ENCODE measurements at regions not wholly inside any gene's neighbourhood (a gene's known extent, or its start where the extent isn't known, plus 50 kb on each side); places are given as distances from the start of the nearest gene placed in this dataset.

DNA sequence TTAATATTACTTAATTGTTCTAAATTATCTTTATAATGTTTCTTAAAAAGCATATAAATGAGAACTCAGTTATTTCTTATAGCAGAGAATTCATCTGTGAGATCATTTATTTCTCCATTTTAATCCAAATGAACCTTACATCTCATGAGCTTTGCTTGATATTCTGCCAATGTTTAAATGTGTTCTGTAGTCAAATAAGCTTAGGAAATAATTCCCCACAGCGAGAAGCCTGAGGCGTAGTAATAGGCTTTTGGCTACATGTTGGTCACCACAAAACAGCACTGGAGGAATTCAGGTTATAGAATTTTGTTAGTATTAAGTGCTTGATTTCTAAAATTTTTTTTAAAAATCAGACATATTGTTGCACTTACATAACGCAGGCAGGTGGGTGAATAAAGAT is 585.3 kb upstream of the RORB start:
- Histone ChIP-seq H3K9me3 (ENCODE audit: control insufficient read depth, insufficient read depth, low read length) (no peaks in the 10 kb centered on the region; the same call in 1 of the 2 replicates), H3K9ac (ENCODE audit: low read depth, low read length) (no peak overlapping the region), H3K4me2 (ENCODE audit: low read depth, low read length) (no peak overlapping the region), H4K8ac (ENCODE audit: low read depth in 2 of 2, low read length in 2 of 2) (no peak overlapping the region), H2BK20ac (ENCODE audit: low read depth, low read length) (no peak overlapping the region), H3K4me1 (ENCODE audit: control insufficient read depth, insufficient read depth, low read length) (no peaks in the 10 kb centered on the region), H3K14ac (replicated peaks; ENCODE audit: low read depth, low read length) (no peak overlapping the region), H3K4me3 (ENCODE audit: insufficient read depth, low read depth, low read length) (no peak overlapping the region), H2BK5ac (ENCODE audit: low read depth, low read length, poor library complexity, severe bottlenecking) (no peak overlapping the region), H3K27me3 (ENCODE audit: control insufficient read depth, insufficient read depth, low read length) (no peaks in the 10 kb centered on the region), H4K91ac (ENCODE audit: insufficient read depth, low read depth, low read length) (no peak overlapping the region), H3K4ac (ENCODE audit: low read depth, low read length) (no peak overlapping the region), H3K79me1 (ENCODE audit: low read depth in 1 of 2, low read length in 2 of 2) (no peaks in the 10 kb centered on the region), H2AK9ac (replicated peaks; ENCODE audit: low read depth, low read length, poor library complexity) (no peak overlapping the region), H2BK120ac (ENCODE audit: low read depth, low read length) (no peak overlapping the region), H4K20me1 (ENCODE audit: insufficient read depth, low read length) (no peaks in the 10 kb centered on the region), H3K56ac (ENCODE audit: extremely low read depth, insufficient read depth, low read length) (no peak overlapping the region), H3K23ac (ENCODE audit: low read depth, low read length) (no peak overlapping the region), H2AK5ac (ENCODE audit: low read depth, low read length) (no peak overlapping the region), H4K5ac (ENCODE audit: low read depth, low read length) (no peak overlapping the region), H3K36me3 (ENCODE audit: control insufficient read depth, insufficient read depth, low read length) (no peaks in the 10 kb centered on the region), H2AFZ (replicated peaks; ENCODE audit: low read length, poor library complexity) (no peak overlapping the region), H3K27ac (ENCODE audit: insufficient read depth, low read length) (no peak overlapping the region), H3K18ac (ENCODE audit: low read depth, low read length) (no peak overlapping the region), H2BK15ac (ENCODE audit: low read depth, low read length) (no peak overlapping the region), H3K9me1 (ENCODE audit: insufficient read depth, low read length) (no peaks in the 10 kb centered on the region)
- CTCF ChIA-PET: no interaction called here
- no peak for TF ChIP-seq CTCF (conservative IDR thresholded peaks at IDR 0.05; ENCODE audit: low read depth, low read length)
- TF ChIP-seq BHLHE40 (IDR thresholded peaks at IDR 0.05; ENCODE audit: low read depth, low read length): no peak
- TF ChIP-seq RCOR1 (IDR thresholded peaks at IDR 0.05; ENCODE audit: insufficient replicate concordance, low read length): no peak
- no peak for TF ChIP-seq NFE2L2 (IDR thresholded peaks at IDR 0.05; ENCODE audit: low read depth, low read length)
- TF ChIP-seq SMC3 (IDR thresholded peaks at IDR 0.05; ENCODE audit: low read depth, low read length): no peak
- TF ChIP-seq CHD1 (IDR thresholded peaks at IDR 0.05; ENCODE audit: low read depth, low read length): no peak
- no peak for TF ChIP-seq RFX5 (IDR thresholded peaks at IDR 0.05; ENCODE audit: low read depth, low read length)
- no peak for TF ChIP-seq MAZ (IDR thresholded peaks at IDR 0.05; ENCODE audit: borderline replicate concordance, low read depth, low read length)
- no peak for TF ChIP-seq MXI1 (IDR thresholded peaks at IDR 0.05; ENCODE audit: borderline replicate concordance, low read depth, low read length)
- TF ChIP-seq FOS (IDR thresholded peaks at IDR 0.05; ENCODE audit: low read depth, low read length): no peak
- TF ChIP-seq, protein P1, sequence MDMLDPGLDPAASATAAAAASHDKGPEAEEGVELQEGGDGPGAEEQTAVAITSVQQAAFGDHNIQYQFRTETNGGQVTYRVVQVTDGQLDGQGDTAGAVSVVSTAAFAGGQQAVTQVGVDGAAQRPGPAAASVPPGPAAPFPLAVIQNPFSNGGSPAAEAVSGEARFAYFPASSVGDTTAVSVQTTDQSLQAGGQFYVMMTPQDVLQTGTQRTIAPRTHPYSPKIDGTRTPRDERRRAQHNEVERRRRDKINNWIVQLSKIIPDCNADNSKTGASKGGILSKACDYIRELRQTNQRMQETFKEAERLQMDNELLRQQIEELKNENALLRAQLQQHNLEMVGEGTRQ (IDR thresholded peaks at IDR 0.05; ENCODE audit: low read depth, low read length): no peak
- TF ChIP-seq CEBPB (IDR thresholded peaks at IDR 0.05; ENCODE audit: low read depth, low read length): no peak
- TF ChIP-seq RAD21 (IDR thresholded peaks at IDR 0.05; ENCODE audit: low read length): no peak
- TF ChIP-seq ELK1 (IDR thresholded peaks at IDR 0.05; ENCODE audit: borderline replicate concordance, low read depth, low read length): no peak
- no peak for TF ChIP-seq MAFK (IDR thresholded peaks at IDR 0.05; ENCODE audit: low read depth, low read length)
- TF ChIP-seq POLR2A (IDR thresholded peaks at IDR 0.05; ENCODE audit: low read depth, low read length): no peak
- in situ Hi-C loops (cut with MboI; ENCODE audit: low sequenced_read_pairs): no loop called here
- dilution Hi-C loops (cut with HindIII; ENCODE audit: low sequenced_read_pairs, unreplicated experiment): no loop called here
- no peak for ATAC-seq (ENCODE audit: low read depth)
- POLR2A ChIA-PET (ENCODE audit: unreplicated experiment): no interaction called here
- BruUV-seq (replicated peaks): no TSS peak
- intact Hi-C loops (cut with micrococcal nuclease): loop anchor here (10.0 kb wide), 1 partner anchor 227 kb away; no protein-coding TSS in a partner anchor
- DNase-seq: no peak
- no CpG with 5 or more reads among the region's 3 CpGs for WGBS, 2 experiments (ENCODE audit: extremely low coverage in 2 of 2, insufficient read length in 1 of 2)

Data from IMR-90 (cell line).